GM10248 (cell line): ENCODE measurements at regions not wholly inside any gene's neighbourhood (a gene's known extent, or its start where the extent isn't known, plus 50 kb on each side); places are given as distances from the start of the nearest gene placed in this dataset.
"Not testable (repeated sequence)": the region's sequence is repeated elsewhere in the genome, so short reads cannot be mapped to it uniquely, and the experiment has no call there.

Source experiments
- CTCF ChIA-PET: fragments of 300-600 bp; sonication (Branson Sonifier 250); formaldehyde crosslinking; extraction: SDS; loops from one replicate; lab custom pipeline; 2021; ENCODE audit warnings: antibody characterized with exemption; lab: Yijun Ruan, JAX
- POLR2A ChIA-PET: fragments of 350-650 bp; sonication (Branson Sonifier 250); formaldehyde crosslinking; extraction: SDS; loops from one replicate; lab custom pipeline; 2020; ENCODE audit warnings: antibody characterized with exemption; lab: Yijun Ruan, JAX
- DNase-seq: peaks from one replicate; pipeline ENCODE4 v3.0.0; 2012; ENCODE audit errors: extremely low spot score
- TF ChIP-seq, protein P1 (sequence below): IDR thresholded peaks from 2 replicates; pipeline ENCODE4 v1.5.1; 2012; ENCODE audit warnings: mild to moderate bottlenecking, low read depth; ENCODE audit errors: extremely low read depth, missing control alignments, control extremely low read depth

DNA sequence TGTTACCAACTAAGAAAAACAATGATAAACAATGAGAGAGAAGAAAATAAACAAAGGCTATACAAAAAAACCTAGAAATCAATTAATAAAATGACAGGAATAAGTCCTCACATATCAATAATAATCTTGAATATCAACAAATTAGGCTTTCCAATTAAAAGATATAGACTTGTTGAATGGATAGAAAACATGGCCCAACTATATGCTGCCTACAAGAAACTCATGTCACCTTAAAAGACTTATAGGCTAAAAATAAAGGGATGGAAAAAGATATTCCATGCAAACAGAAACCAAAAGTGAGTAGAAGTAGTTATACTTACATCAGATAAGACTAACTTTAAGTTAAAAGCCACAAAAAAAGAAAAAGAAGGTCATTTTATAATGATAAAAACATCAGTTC, 183.9 kb downstream of the MYRFL start:
- CTCF ChIA-PET, result no interaction called here
- POLR2A ChIA-PET, result no interaction called here
- TF ChIP-seq, protein P1, sequence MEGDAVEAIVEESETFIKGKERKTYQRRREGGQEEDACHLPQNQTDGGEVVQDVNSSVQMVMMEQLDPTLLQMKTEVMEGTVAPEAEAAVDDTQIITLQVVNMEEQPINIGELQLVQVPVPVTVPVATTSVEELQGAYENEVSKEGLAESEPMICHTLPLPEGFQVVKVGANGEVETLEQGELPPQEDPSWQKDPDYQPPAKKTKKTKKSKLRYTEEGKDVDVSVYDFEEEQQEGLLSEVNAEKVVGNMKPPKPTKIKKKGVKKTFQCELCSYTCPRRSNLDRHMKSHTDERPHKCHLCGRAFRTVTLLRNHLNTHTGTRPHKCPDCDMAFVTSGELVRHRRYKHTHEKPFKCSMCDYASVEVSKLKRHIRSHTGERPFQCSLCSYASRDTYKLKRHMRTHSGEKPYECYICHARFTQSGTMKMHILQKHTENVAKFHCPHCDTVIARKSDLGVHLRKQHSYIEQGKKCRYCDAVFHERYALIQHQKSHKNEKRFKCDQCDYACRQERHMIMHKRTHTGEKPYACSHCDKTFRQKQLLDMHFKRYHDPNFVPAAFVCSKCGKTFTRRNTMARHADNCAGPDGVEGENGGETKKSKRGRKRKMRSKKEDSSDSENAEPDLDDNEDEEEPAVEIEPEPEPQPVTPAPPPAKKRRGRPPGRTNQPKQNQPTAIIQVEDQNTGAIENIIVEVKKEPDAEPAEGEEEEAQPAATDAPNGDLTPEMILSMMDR, result no peak
- no peak for DNase-seq

- no peak for DNase-seq
- TF ChIP-seq, protein P1, result no peak
- ChIA-PET CTCF (no interaction called here), POLR2A (no interaction called here)
These were observed 186.3 kb downstream of the MYRFL start for GRCh38 chr12:70011353-70011752.

DNA sequence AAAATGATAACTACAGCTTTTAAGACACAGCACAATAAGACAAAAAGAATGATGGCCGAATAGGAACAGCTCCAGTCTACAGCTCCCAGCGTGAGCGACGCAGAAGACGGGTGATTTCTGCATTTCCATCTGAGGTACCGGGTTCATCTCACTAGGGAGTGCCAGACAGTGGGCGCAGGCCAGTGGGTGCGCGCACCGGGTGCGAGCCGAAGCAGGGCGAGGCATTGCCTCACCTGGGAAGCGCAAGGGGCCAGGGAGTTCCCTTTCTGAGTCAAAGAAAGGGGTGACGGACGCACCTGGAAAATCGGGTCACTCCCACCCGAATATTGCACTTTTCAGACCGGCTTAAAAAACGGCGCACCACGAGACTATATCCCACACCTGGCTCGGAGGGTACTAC, 188.0 kb downstream of the MYRFL start:
- POLR2A ChIA-PET, DNase-seq, CTCF ChIA-PET: not testable (repeated sequence)

GRCh38 chr12:70028515-70028914, 203.5 kb downstream of the MYRFL start:
- POLR2A ChIA-PET, result no interaction called here
- CTCF ChIA-PET, result no interaction called here
- no peak for DNase-seq
- TF ChIP-seq, protein P1, result no peak

- TF ChIP-seq, protein P1, result no peak
- DNase-seq, result no peak
- CTCF ChIA-PET, result no interaction called here
- POLR2A ChIA-PET, result no interaction called here
These were observed 203.9 kb downstream of the MYRFL start for GRCh38 chr12:70028918-70029317.

DNA sequence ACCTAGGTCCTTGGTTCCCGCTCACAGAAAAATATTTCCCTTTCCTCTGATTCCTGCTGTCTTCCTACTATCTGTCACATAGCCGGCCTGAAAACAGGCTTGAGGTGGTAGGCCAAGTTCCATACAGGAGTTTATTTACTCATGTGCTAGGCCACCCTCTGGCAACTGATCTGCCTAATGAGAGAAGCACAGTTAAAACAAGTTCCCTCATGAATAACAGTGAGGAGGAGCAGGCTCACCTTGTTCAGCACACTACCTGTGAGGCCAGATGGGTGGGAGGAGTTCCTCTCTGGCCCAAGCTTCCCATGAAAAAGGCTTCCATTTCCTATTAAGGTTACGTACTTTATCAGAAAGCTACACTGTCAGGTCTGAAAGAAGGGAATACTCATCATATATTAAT, 206.0 kb downstream of the MYRFL start:
- TF ChIP-seq, protein P1, result no peak
- ChIA-PET CTCF (no interaction called here), POLR2A (no interaction called here)
- DNase-seq, result no peak

DNA sequence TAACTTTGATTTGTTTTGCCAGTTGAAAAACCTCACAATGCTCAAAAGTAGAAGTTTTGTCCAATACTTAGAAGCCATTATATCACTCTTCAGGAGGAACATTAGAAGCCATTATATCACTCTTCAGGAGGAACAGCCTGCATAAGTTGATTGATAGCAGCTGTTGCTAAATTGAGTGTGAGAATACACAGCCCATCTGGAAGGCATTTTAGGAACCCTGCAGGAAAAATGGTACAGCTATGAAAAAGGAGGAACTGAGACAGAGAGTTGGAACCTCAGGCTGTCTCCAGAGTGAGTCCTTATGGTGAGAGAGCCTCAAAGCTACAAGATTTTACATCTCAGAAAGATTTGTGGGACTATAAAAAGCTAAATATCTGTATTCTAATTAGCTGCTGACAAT, 207.0 kb downstream of the MYRFL start:
- POLR2A ChIA-PET, result no interaction called here
- CTCF ChIA-PET, result interaction anchor here (0.9 kb wide), 1 partner anchor 38 kb away, joined by 3 read pairs; no protein-coding TSS in a partner anchor
- DNase-seq, result no peak
- TF ChIP-seq, protein P1, result no peak
